ENCODE measurements at regions not wholly inside any gene's neighbourhood (a gene's known extent, or its start where the extent isn't known, plus 50 kb on each side); places are given as distances from the start of the nearest gene placed in this dataset.

- Mint-ChIP-seq H3K4me1 (ENCODE audit: low read depth) (no peaks in the 10 kb centered on the region), H3K9me3 (no peaks in the 10 kb centered on the region)
Observed at GRCh38 chr11:43589601-43590250, 90.8 kb upstream of the HSD17B12 start.

GRCh38 chr11:43601511-43601910 is 79.0 kb upstream of the HSD17B12 start:
- ChIA-PET CTCF (no interaction called here), POLR2A (no interaction called here)
- no peak overlapping the region for H3K4me3 ChIP-seq (ENCODE audit: low read length)
- H3K27me3 ChIP-seq (ENCODE audit: control insufficient read depth in 1 of 2, insufficient read depth in 2 of 2, low read length in 2 of 2) = peaks cover 3 to 19% of the 10 kb centered on the region in 2 experiments
- no peaks in the 10 kb centered on the region for H3K36me3 Mint-ChIP-seq (ENCODE audit: low read depth)
- no peak overlapping the region for H3K4me3 Mint-ChIP-seq
- ATAC-seq (ENCODE audit: poor library complexity) (no peak), DNase-seq (no peak)
- TF ChIP-seq CTCF (IDR thresholded peaks at IDR 0.05) = no peak
- H3K4me1 Mint-ChIP-seq (ENCODE audit: low read depth) = no peaks in the 10 kb centered on the region
- H3K27me3 Mint-ChIP-seq = peaks cover 56% of the 10 kb centered on the region
- H3K27ac Mint-ChIP-seq = no peak overlapping the region
- no peak overlapping the region for H3K27ac ChIP-seq (ENCODE audit: low read depth in 1 of 2, low read length in 2 of 2)
- no peaks in the 10 kb centered on the region for H3K36me3 ChIP-seq (ENCODE audit: insufficient read depth, low read length)
- H3K4me1 ChIP-seq (ENCODE audit: insufficient read depth, low read length) = no peaks in the 10 kb centered on the region
- intact Hi-C loops (cut with DNase I, micrococcal nuclease) = no loop called here
- H3K9me3 Mint-ChIP-seq = no peaks in the 10 kb centered on the region
- H3K9me3 ChIP-seq (ENCODE audit: control insufficient read depth in 1 of 2, insufficient read depth in 1 of 2, low read length in 2 of 2) = no peaks in the 10 kb centered on the region

More at GRCh38 chr11:43589601-43590250, 90.8 kb upstream of the HSD17B12 start:
- Mint-ChIP-seq H3K4me3 (no peak overlapping the region), H3K36me3 (ENCODE audit: low read depth) (no peaks in the 10 kb centered on the region), H3K27me3 (peaks cover 57% of the 10 kb centered on the region), H3K27ac (no peak overlapping the region)
- no peaks in the 10 kb centered on the region for H3K9me3 ChIP-seq (ENCODE audit: control insufficient read depth in 1 of 2, insufficient read depth in 1 of 2, low read length in 2 of 2)
- H3K4me1 ChIP-seq (ENCODE audit: insufficient read depth, low read length) = no peaks in the 10 kb centered on the region
- POLR2A ChIA-PET = no interaction called here
- TF ChIP-seq CTCF (IDR thresholded peaks at IDR 0.05) = no peak
- CTCF ChIA-PET = no interaction called here
- H3K36me3 ChIP-seq (ENCODE audit: insufficient read depth, low read length) = no peaks in the 10 kb centered on the region
- no peak for DNase-seq
- no peak for ATAC-seq (ENCODE audit: poor library complexity)
- no peak overlapping the region for H3K27ac ChIP-seq (ENCODE audit: low read depth in 1 of 2, low read length in 2 of 2)
- H3K27me3 ChIP-seq (ENCODE audit: control insufficient read depth in 1 of 2, insufficient read depth in 2 of 2, low read length in 2 of 2) = peaks cover 2 to 28% of the 10 kb centered on the region in 2 experiments
- intact Hi-C loops (cut with DNase I, micrococcal nuclease) = no loop called here
- H3K4me3 ChIP-seq (ENCODE audit: low read length) = no peak overlapping the region

GRCh38 chr11:43602670-43603069 is 77.9 kb upstream of the HSD17B12 start:
- ChIA-PET CTCF (no interaction called here), POLR2A (no interaction called here)
- no peak overlapping the region for H3K27ac Mint-ChIP-seq
- ATAC-seq (ENCODE audit: poor library complexity) = no peak
- no peak for DNase-seq
- no peaks in the 10 kb centered on the region for H3K4me1 Mint-ChIP-seq (ENCODE audit: low read depth)
- Histone ChIP-seq H3K4me1 (ENCODE audit: insufficient read depth, low read length) (no peaks in the 10 kb centered on the region), H3K36me3 (ENCODE audit: insufficient read depth, low read length) (no peaks in the 10 kb centered on the region), H3K9me3 (ENCODE audit: control insufficient read depth in 1 of 2, insufficient read depth in 1 of 2, low read length in 2 of 2) (no peaks in the 10 kb centered on the region), H3K4me3 (ENCODE audit: low read length) (no peak overlapping the region), H3K27me3 (ENCODE audit: control insufficient read depth in 1 of 2, insufficient read depth in 2 of 2, low read length in 2 of 2) (peaks cover 3 to 19% of the 10 kb centered on the region in 2 experiments), H3K27ac (ENCODE audit: low read depth in 1 of 2, low read length in 2 of 2) (no peak overlapping the region)
- H3K27me3 Mint-ChIP-seq = peaks cover 59% of the 10 kb centered on the region
- intact Hi-C loops (cut with DNase I, micrococcal nuclease) = no loop called here
- H3K4me3 Mint-ChIP-seq = no peak overlapping the region
- H3K9me3 Mint-ChIP-seq = no peaks in the 10 kb centered on the region
- H3K36me3 Mint-ChIP-seq (ENCODE audit: low read depth) = no peaks in the 10 kb centered on the region
- no peak for TF ChIP-seq CTCF (IDR thresholded peaks at IDR 0.05)
